GM23338 (cell line): ENCODE measurements at regions not wholly inside any gene's neighbourhood (a gene's known extent, or its start where the extent isn't known, plus 50 kb on each side); places are given as distances from the start of the nearest gene placed in this dataset.

Source experiments
- ATAC-seq: fragments of 200-7000 bp; cut with Tn5 transposase; 3 replicates; pipeline ENCODE4 v1.9.1; 2020
- DNase-seq: peaks from one replicate; pipeline ENCODE4 v3.0.0-alpha.2; 2015; ENCODE audit warnings: low spot score
- H2AFZ ChIP-seq: fragments of 200-600 bp; sonication (generic); 2 replicates; pipeline ENCODE4 v1.8.0; 2016; ENCODE audit warnings: antibody characterized with exemption, mild to moderate bottlenecking, moderate library complexity
- H3F3A ChIP-seq: fragments of 200-600 bp; sonication (generic); replicated peaks from 2 replicates; pipeline ENCODE4 v1.8.0; 2017; ENCODE audit warnings: antibody characterized with exemption, mixed run types, low read depth
- H3K27ac ChIP-seq: fragments of 200-600 bp; sonication (generic); 2 replicates; pipeline ENCODE4 v1.6.1; 2016; ENCODE audit warnings: low read depth
- H3K27me3 ChIP-seq: fragments of 200-600 bp; sonication (generic); 2 replicates; pipeline ENCODE4 v1.8.0; 2016; ENCODE audit warnings: mild to moderate bottlenecking, mixed run types, moderate library complexity; ENCODE audit not compliant: insufficient read depth
- H3K36me3 ChIP-seq: fragments of 200-600 bp; sonication (generic); 2 replicates; pipeline ENCODE4 v1.8.0; 2016; ENCODE audit warnings: mild to moderate bottlenecking; ENCODE audit not compliant: insufficient read depth
- H3K4me1 ChIP-seq: fragments of 200-600 bp; sonication (generic); 2 replicates; pipeline ENCODE4 v1.8.0; 2016; ENCODE audit warnings: mild to moderate bottlenecking, moderate library complexity; ENCODE audit not compliant: insufficient read depth
- H3K4me2 ChIP-seq: fragments of 200-600 bp; sonication (generic); 2 replicates; pipeline ENCODE4 v1.7.1; 2017; ENCODE audit warnings: mixed run types
- H3K4me3 ChIP-seq: fragments of 200-600 bp; sonication (generic); 2 replicates; pipeline ENCODE4 v1.6.1; 2016; ENCODE audit warnings: mixed run types
- H3K79me2 ChIP-seq: fragments of 200-600 bp; sonication (generic); replicated peaks from 2 replicates; pipeline ENCODE4 v1.8.0; 2017; ENCODE audit warnings: mild to moderate bottlenecking; ENCODE audit not compliant: insufficient read depth
- H3K9me2 ChIP-seq: fragments of 200-600 bp; sonication (generic); 2 replicates; pipeline ENCODE4 v1.8.0; 2017; ENCODE audit not compliant: insufficient read depth
- H4K20me1 ChIP-seq: fragments of 200-600 bp; sonication (generic); replicated peaks from 2 replicates; pipeline ENCODE4 v1.8.0; 2017; ENCODE audit warnings: mild to moderate bottlenecking; ENCODE audit not compliant: insufficient read depth
- H3K27ac Mint-ChIP-seq: 2 replicates; pipeline ENCODE4 v1.8.0; 2020; ENCODE audit warnings: inconsistent platforms, mild to moderate bottlenecking, moderate library complexity, mixed read lengths
- H3K27me3 Mint-ChIP-seq: 3 replicates; pipeline ENCODE4 v1.8.0; 2022; ENCODE audit warnings: low read depth, mild to moderate bottlenecking, moderate library complexity, mixed read lengths, inconsistent platforms; ENCODE audit not compliant: insufficient read depth, poor library complexity
- H3K36me3 Mint-ChIP-seq: 3 replicates; pipeline ENCODE4 v1.8.0; 2021; ENCODE audit warnings: low read depth, mild to moderate bottlenecking, inconsistent platforms, moderate library complexity, mixed read lengths
- H3K4me1 Mint-ChIP-seq: 3 replicates; pipeline ENCODE4 v1.8.0; 2020; ENCODE audit warnings: mild to moderate bottlenecking, inconsistent platforms, mixed read lengths
- H3K4me3 Mint-ChIP-seq: 3 replicates; pipeline ENCODE4 v1.8.0; 2021; ENCODE audit warnings: moderate library complexity, mild to moderate bottlenecking, inconsistent platforms, mixed read lengths
- H3K9me3 Mint-ChIP-seq: 3 replicates; pipeline ENCODE4 v1.8.0; 2020; ENCODE audit warnings: moderate library complexity, mild to moderate bottlenecking, inconsistent platforms, mixed read lengths
- CREB1 ChIP-seq: fragments of 250-450 bp; sonication (Bioruptor Pico); IDR thresholded peaks from 2 replicates; pipeline ENCODE4 v1.5.0; 2020; ENCODE audit warnings: low read depth, mild to moderate bottlenecking, moderate library complexity
- CTCF ChIP-seq, 2 experiments: fragments of 200-600 bp in 1 of 2; sonication (generic) in 1 of 2; conservative IDR thresholded peaks; 2 replicates each; pipeline versions ENCODE4 v1.5.1 to v1.6.1; 2016 to 2017; ENCODE audit warnings: antibody characterized with exemption in 2 of 2, low read depth in 2 of 2, mild to moderate bottlenecking in 2 of 2, moderate library complexity in 1 of 2
- EZH2phosphoT487 ChIP-seq: fragments of 200-600 bp; sonication (generic); IDR thresholded peaks from one replicate; pipeline ENCODE4 v1.8.1; 2018; ENCODE audit warnings: antibody characterized with exemption; ENCODE audit not compliant: unreplicated experiment
- JUNB ChIP-seq: IDR thresholded peaks from one replicate; pipeline ENCODE4 v1.6.1; 2016; ENCODE audit warnings: antibody characterized with exemption; ENCODE audit not compliant: unreplicated experiment
- NANOG ChIP-seq: IDR thresholded peaks from 2 replicates; pipeline ENCODE4 v1.6.1; 2016; ENCODE audit warnings: antibody characterized with exemption, borderline replicate concordance
- POLR2AphosphoS5 ChIP-seq: IDR thresholded peaks from 2 replicates; pipeline ENCODE4 v1.6.1; 2016; ENCODE audit warnings: antibody characterized with exemption, low read depth
- STAT1 ChIP-seq: IDR thresholded peaks from one replicate; pipeline ENCODE4 v1.6.1; 2016; ENCODE audit warnings: antibody characterized with exemption; ENCODE audit not compliant: unreplicated experiment
- ZNF114 ChIP-seq: fragments of 250-450 bp; sonication (Bioruptor Pico); IDR thresholded peaks from 2 replicates; pipeline ENCODE4 v1.5.0; 2020; ENCODE audit warnings: mild to moderate bottlenecking, moderate library complexity
- ZNF331 ChIP-seq: fragments of 250-450 bp; sonication (Bioruptor Pico); IDR thresholded peaks from 2 replicates; pipeline ENCODE4 v1.5.0; 2020; ENCODE audit warnings: low read depth, mild to moderate bottlenecking, moderate library complexity
- ZNF462 ChIP-seq: fragments of 250-450 bp; sonication (Bioruptor Pico); IDR thresholded peaks from 2 replicates; pipeline ENCODE4 v1.5.0; 2020; ENCODE audit warnings: mild to moderate bottlenecking, moderate library complexity
- TF ChIP-seq, protein P1 (sequence below): IDR thresholded peaks from one replicate; pipeline ENCODE4 v1.6.1; 2018; ENCODE audit warnings: antibody characterized with exemption; ENCODE audit not compliant: unreplicated experiment

DNA sequence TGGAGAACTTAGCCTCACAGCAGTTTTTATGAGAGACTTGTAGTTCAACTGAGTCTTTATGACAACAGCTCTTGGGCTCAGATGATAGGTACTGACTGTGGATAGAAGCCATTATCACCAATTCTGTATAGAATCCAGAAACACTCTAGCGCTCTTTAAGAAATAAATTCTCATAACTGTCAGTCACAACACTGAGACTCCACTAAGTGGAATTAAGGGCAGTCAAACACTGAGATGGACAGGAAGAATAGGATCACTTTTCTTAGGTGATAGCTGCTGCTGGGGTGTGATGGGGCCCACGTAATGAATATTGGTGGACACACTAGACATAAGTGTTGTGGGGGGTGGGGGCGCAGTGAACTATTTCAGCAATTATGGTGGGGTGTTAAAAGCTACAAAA, 1691.8 kb upstream of the LRRTM1 start (continued):
- TF ChIP-seq, protein P1, sequence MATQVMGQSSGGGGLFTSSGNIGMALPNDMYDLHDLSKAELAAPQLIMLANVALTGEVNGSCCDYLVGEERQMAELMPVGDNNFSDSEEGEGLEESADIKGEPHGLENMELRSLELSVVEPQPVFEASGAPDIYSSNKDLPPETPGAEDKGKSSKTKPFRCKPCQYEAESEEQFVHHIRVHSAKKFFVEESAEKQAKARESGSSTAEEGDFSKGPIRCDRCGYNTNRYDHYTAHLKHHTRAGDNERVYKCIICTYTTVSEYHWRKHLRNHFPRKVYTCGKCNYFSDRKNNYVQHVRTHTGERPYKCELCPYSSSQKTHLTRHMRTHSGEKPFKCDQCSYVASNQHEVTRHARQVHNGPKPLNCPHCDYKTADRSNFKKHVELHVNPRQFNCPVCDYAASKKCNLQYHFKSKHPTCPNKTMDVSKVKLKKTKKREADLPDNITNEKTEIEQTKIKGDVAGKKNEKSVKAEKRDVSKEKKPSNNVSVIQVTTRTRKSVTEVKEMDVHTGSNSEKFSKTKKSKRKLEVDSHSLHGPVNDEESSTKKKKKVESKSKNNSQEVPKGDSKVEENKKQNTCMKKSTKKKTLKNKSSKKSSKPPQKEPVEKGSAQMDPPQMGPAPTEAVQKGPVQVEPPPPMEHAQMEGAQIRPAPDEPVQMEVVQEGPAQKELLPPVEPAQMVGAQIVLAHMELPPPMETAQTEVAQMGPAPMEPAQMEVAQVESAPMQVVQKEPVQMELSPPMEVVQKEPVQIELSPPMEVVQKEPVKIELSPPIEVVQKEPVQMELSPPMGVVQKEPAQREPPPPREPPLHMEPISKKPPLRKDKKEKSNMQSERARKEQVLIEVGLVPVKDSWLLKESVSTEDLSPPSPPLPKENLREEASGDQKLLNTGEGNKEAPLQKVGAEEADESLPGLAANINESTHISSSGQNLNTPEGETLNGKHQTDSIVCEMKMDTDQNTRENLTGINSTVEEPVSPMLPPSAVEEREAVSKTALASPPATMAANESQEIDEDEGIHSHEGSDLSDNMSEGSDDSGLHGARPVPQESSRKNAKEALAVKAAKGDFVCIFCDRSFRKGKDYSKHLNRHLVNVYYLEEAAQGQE, result no peak

DNA sequence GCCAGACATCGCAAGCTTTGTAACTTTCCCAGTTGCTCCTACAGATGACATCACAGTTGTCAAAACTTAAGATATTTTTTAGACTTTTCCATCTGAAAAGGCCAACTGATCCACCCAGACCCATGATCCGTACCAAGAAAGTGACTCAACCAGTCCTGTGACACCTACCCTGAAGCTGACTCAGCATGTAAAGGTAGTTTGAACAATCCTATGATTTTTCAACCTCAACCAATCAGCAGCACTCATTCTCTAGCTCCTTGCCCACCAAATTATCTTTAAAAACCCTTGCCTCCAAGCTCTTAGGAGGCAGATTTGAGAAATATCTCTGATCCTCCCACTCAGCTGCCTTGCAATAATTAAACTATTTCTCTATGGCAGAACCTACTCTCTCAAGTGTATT, 1686.7 kb upstream of the LRRTM1 start:
- H3K27ac Mint-ChIP-seq, result no peak overlapping the region
- no peaks in the 10 kb centered on the region; the same call in 1 of the 2 replicates for H3K9me2 ChIP-seq
- no peak overlapping the region for H3K4me3 ChIP-seq
- H3K27ac ChIP-seq, result no peak overlapping the region
- no peaks in the 10 kb centered on the region; the same call in 2 of the 3 replicates for H3K36me3 Mint-ChIP-seq
- H3K27me3 Mint-ChIP-seq, result no peaks in the 10 kb centered on the region
- H3K4me1 ChIP-seq, result 0 out of 2 replicates have a peak, but pooled peaks cover 3% of the 10 kb centered on the region
- no peak overlapping the region for H3K4me3 Mint-ChIP-seq
- H2AFZ ChIP-seq, result no peak overlapping the region
- no peaks in the 10 kb centered on the region for H3K79me2 ChIP-seq
- no peak overlapping the region for H3K4me2 ChIP-seq
- ATAC-seq (no peak), DNase-seq (no peak)
- no peaks in the 10 kb centered on the region for H3K4me1 Mint-ChIP-seq
- no peaks in the 10 kb centered on the region for H3K36me3 ChIP-seq
- H4K20me1 ChIP-seq, result no peaks in the 10 kb centered on the region
- no peaks in the 10 kb centered on the region for H3F3A ChIP-seq
- peaks cover 11% of the 10 kb centered on the region; the same call in 2 of the 3 replicates for H3K9me3 Mint-ChIP-seq
- H3K27me3 ChIP-seq, result no peaks in the 10 kb centered on the region
- TF ChIP-seq CTCF (conservative IDR thresholded peaks at IDR 0.05; ENCODE audit: low read depth in 2 of 2) (no peak), ZNF462 (no peak), ZNF114 (no peak), JUNB (no peak), STAT1 (no peak), EZH2phosphoT487 (no peak), NANOG (no peak), ZNF331 (CRISPR knock-in tag) (no peak), CREB1 (CRISPR knock-in tag) (no peak), POLR2AphosphoS5 (no peak)
- TF ChIP-seq, protein P1, result no peak
